Lung (tissue), 11 donors: ENCODE measurements at regions not wholly inside any gene's neighbourhood (a gene's known extent, or its start where the extent isn't known, plus 50 kb on each side); places are given as distances from the start of the nearest gene placed in this dataset.

ENCODE experiments used
- ATAC-seq: fragments of 200-7000 bp; cut with Tn5 transposase; one replicate; pipeline ENCODE4 v1.9.1; 2020; ENCODE audit warnings: moderate number of reproducible peaks; ENCODE audit not compliant: insufficient read depth, low FRiP score
- DNase-seq, 3 donors: peaks; one replicate each; pipeline ENCODE4 v3.0.0-alpha.2; 2013 to 2017
- H3K27ac ChIP-seq, 2 donors: one replicate each; pipeline ENCODE4 v1.5.1; 2013; ENCODE audit warnings: mild to moderate bottlenecking in 2 of 2, moderate library complexity in 2 of 2, control low read depth in 1 of 2, inconsistent platforms in 1 of 2, low read depth in 1 of 2, low read length in 1 of 2
- H3K27me3 ChIP-seq, 3 donors: one replicate each; pipeline ENCODE4 v1.5.1; 2013; ENCODE audit warnings: low read length in 2 of 3; ENCODE audit not compliant: control insufficient read depth in 3 of 3, insufficient read depth in 3 of 3
- H3K36me3 ChIP-seq, 4 donors: one replicate each; pipeline ENCODE4 v1.5.1; 2013; ENCODE audit warnings: low read length in 4 of 4, mild to moderate bottlenecking in 1 of 4, moderate library complexity in 1 of 4; ENCODE audit not compliant: control insufficient read depth in 4 of 4, insufficient read depth in 4 of 4
- H3K4me1 ChIP-seq, 5 donors: one replicate each; pipeline ENCODE4 v1.5.1; 2013; ENCODE audit warnings: low read length in 5 of 5, mild to moderate bottlenecking in 2 of 5, moderate library complexity in 1 of 5; ENCODE audit not compliant: control insufficient read depth in 5 of 5, insufficient read depth in 5 of 5
- H3K4me3 ChIP-seq: one replicate; pipeline ENCODE4 v1.5.1; 2013; ENCODE audit warnings: mild to moderate bottlenecking, control low read depth, moderate library complexity
- H3K9ac ChIP-seq, 2 donors: one replicate each; pipeline ENCODE4 v1.5.1; 2013; ENCODE audit warnings: low read length in 2 of 2, control low read depth in 1 of 2; ENCODE audit not compliant: insufficient read depth in 1 of 2
- H3K9me3 ChIP-seq, 4 donors: one replicate each; pipeline ENCODE4 v1.5.1; 2013; ENCODE audit warnings: low read length in 3 of 4, mild to moderate bottlenecking in 1 of 4, moderate library complexity in 1 of 4; ENCODE audit not compliant: control insufficient read depth in 4 of 4, insufficient read depth in 3 of 4
- CTCF ChIP-seq: IDR thresholded peaks from 2 replicates; pipeline ENCODE4 v1.5.1; 2012; ENCODE audit warnings: mild to moderate bottlenecking; ENCODE audit errors: control extremely low read depth, extremely low read depth
- WGBS, 2 donors: extraction: QIAGEN DNeasy Blood & Tissue Kit; methylation state at CpG; one replicate each; pipeline ENCODE4 v1.1.7; 2013; 5-methylcytosine and 5-hydroxymethylcytosine counted together
- donor health status: control.
- donor health status: control.
- donor health status: Bipolar disorder and iron deficiency.
- donor health status: healthy.
- donor health status: DM: yes; HTN: yes; CAD: no.

DNA sequence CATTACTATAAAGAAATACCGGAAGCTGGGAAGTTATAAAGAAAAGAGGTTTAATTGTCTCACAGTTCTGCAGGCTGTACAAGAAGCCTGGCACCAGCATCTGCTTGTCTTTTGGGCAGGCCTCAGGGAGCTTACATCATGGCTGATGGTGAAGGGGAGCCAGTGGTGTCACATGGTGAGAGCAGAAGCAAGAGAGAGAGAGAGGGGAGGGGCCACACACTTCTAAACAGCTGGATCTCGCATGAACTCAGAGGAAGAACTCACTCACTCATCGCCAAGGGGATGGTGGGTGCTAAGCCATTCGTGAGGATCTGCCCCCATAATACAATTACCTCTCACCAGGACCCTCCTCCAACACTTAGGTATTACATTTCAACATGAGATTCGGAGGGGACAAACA lies 51.8 kb upstream of the ANKRD34C start:
- no peak for ATAC-seq
- 75 to 76% methylated on average over 5 of the region's 5 CpGs for WGBS, 2 donors

DNA sequence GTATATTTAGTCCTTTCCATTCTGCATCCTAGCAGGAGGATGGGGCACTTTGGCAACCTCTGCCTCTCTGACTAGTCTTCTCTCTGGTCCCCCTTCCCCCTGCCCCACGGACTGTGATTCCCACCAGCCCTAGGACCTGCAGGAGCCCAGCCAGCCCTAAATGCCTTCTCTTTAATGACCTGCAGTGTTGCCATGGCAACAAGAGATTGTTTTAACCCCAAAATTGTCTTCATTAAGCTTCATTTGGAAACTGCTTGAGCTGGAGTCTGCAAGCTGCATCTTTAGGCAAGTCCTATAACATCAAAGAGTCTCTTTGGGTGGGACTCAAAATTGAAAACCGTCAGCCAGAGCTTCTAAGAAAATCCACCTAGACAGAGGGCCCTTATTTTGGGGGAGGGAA lies 59.7 kb upstream of the ANKRD34C start:
- Histone ChIP-seq H3K4me1 (no peaks in the 10 kb centered on the region), H3K36me3 (no peaks in the 10 kb centered on the region), H3K27me3 (no peaks in the 10 kb centered on the region), H3K9ac (no peak overlapping the region), H3K4me3 (no peak overlapping the region), H3K27ac (no peak overlapping the region), H3K9me3 (peaks cover 0 to 2% (median 0%) of the 10 kb centered on the region in 4 donors)
- no peak for ATAC-seq
- TF ChIP-seq CTCF: no peak
- WGBS, 2 donors: 41 to 53% methylated on average over 2 of the region's 2 CpGs
- no peak for DNase-seq

More for the DNA sequence above, 51.8 kb upstream of the ANKRD34C start:
- Histone ChIP-seq H3K4me1 (no peaks in the 10 kb centered on the region), H3K27me3 (peaks cover 0 to 3% (median 0%) of the 10 kb centered on the region in 3 donors), H3K9me3 (peaks cover 0 to 9% (median 2%) of the 10 kb centered on the region in 4 donors), H3K36me3 (no peaks in the 10 kb centered on the region), H3K27ac (no peak overlapping the region), H3K4me3 (no peak overlapping the region), H3K9ac (no peak overlapping the region)
- no peak for DNase-seq
- TF ChIP-seq CTCF: no peak

DNA sequence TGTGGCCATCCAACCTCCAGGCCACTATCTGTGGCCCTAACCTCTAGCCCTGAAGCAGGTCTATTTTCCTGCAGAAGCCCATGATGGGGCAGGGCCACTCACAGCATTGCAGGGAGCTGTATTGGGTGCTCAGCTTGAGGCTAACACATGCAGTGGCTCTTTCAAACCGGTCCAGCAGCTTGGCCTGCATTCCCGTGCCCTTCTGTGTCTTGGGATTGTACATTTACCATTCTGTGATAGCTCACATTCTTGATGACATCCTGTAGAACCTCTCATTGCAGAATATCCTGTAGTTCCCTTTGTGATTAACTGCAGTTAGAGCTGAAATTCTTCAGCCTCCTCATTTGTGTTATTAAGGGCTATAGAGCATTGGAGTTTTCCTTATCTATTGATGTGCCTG lies 60.8 kb upstream of the ANKRD34C start:
- Histone ChIP-seq H3K4me3 (no peak overlapping the region), H3K27me3 (no peaks in the 10 kb centered on the region), H3K4me1 (no peaks in the 10 kb centered on the region), H3K9me3 (peaks cover 0 to 2% (median 0%) of the 10 kb centered on the region in 4 donors), H3K36me3 (no peaks in the 10 kb centered on the region), H3K27ac (no peak overlapping the region), H3K9ac (no peak overlapping the region)
- ATAC-seq: no peak
- 35 to 83% methylated on average over 2 of the region's 2 CpGs for WGBS, 2 donors
- TF ChIP-seq CTCF: no peak
- DNase-seq: peak; percentile 24 to 62 (median 60)

GRCh38 chr15:79219393-79220056 lies 63.0 kb upstream of the ANKRD34C start:
- Histone ChIP-seq H3K4me3 (no peak overlapping the region), H3K4me1 (no peaks in the 10 kb centered on the region), H3K9me3 (peaks cover 0 to 5% (median 0%) of the 10 kb centered on the region in 4 donors), H3K27ac (no peak overlapping the region), H3K36me3 (no peaks in the 10 kb centered on the region), H3K9ac (no peak overlapping the region), H3K27me3 (no peaks in the 10 kb centered on the region)
- 64 to 73% methylated on average over 4 of the region's 4 CpGs for WGBS, 2 donors
- DNase-seq (no peak), ATAC-seq (no peak)
- no peak for TF ChIP-seq CTCF
